IPS-18a (cell line): ENCODE measurements at regions not wholly inside any gene's neighbourhood (a gene's known extent, or its start where the extent isn't known, plus 50 kb on each side); places are given as distances from the start of the nearest gene placed in this dataset.

Experiments used
- H3K27ac ChIP-seq: one replicate; pipeline ENCODE4 v1.5.1; 2013; ENCODE audit warnings: low read length
- H3K27me3 ChIP-seq: one replicate; pipeline ENCODE4 v1.6.1; 2013; ENCODE audit warnings: mild to moderate bottlenecking, low read length; ENCODE audit not compliant: control insufficient read depth, insufficient read depth
- H3K36me3 ChIP-seq: one replicate; pipeline ENCODE4 v1.6.1; 2013; ENCODE audit warnings: low read depth, low read length; ENCODE audit not compliant: control insufficient read depth
- H3K4me1 ChIP-seq: one replicate; pipeline ENCODE4 v1.6.1; 2013; ENCODE audit warnings: low read depth, low read length; ENCODE audit not compliant: control insufficient read depth
- H3K4me3 ChIP-seq: one replicate; pipeline ENCODE4 v1.5.1; 2013; ENCODE audit warnings: low read length
- H3K9ac ChIP-seq: one replicate; pipeline ENCODE4 v1.6.1; 2013; ENCODE audit warnings: mild to moderate bottlenecking, low read length, moderate library complexity
- H3K9me3 ChIP-seq: one replicate; pipeline ENCODE4 v1.6.1; 2013; ENCODE audit warnings: low read depth, low read length; ENCODE audit not compliant: control insufficient read depth

DNA sequence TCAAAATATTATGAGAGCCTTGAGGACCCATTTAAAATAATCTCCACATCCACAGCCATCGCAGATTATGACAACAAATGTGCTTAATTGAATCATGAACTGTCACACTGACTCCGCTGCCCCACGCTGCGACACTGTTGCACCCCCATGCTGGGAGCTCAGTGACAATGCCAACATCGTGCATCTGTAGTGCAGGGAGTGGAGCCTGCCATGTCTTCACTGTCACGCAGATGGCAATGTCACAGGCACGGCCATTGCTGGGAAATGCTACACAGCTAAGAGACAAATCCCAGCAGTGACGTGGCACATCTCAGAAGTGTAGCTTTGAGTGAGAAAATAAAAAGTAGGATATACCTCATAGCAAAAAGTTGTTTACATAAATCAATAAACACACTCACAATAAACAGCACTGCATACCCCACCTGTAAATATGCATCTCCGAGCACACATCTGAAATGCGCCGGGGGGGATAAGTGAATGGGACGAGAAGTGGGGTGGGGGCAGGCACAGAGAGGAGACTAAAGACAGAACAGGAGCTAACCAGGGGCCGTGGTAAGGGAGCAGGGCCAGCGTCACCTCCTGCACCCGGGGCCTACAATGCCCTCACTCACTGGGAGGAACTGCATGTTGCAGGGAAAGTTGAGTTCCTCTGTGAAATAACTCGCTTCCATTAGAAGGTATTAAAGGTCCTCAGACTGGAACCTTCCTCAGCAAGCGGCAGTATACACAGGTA is 349.9 kb downstream of the THBS2 start:
- no peak overlapping the region for H3K27ac ChIP-seq
- H3K4me3 ChIP-seq, result no peak overlapping the region
- no peaks in the 10 kb centered on the region for H3K27me3 ChIP-seq
- H3K9ac ChIP-seq, result no peak overlapping the region
- H3K36me3 ChIP-seq, result no peaks in the 10 kb centered on the region
- no peaks in the 10 kb centered on the region for H3K4me1 ChIP-seq
- no peaks in the 10 kb centered on the region for H3K9me3 ChIP-seq

GRCh38 chr6:168902075-168902474 is 351.6 kb downstream of the THBS2 start:
- no peaks in the 10 kb centered on the region for H3K27me3 ChIP-seq
- no peak overlapping the region for H3K9ac ChIP-seq
- no peak overlapping the region for H3K4me3 ChIP-seq
- no peak overlapping the region for H3K27ac ChIP-seq
- H3K4me1 ChIP-seq, result no peaks in the 10 kb centered on the region
- H3K36me3 ChIP-seq, result no peaks in the 10 kb centered on the region
- H3K9me3 ChIP-seq, result no peaks in the 10 kb centered on the region

DNA sequence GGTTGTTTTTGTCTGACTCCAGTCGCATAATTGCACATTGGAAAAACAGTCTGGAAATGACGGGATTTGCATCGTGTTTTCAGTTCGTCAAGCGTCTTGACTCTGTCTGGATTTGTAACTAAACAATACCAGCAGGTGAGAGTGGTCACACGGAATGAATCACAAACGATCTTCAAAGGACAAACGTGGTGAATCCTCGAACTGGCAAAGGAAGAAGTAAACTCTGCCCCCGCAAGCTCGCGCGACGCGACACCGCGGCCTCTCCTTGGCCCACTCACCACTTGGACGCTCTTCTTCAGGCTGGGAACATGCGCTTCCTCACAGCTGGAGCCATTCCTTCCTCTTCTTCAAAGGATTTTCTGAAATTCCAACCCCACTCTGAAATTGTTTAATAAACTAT is 352.6 kb downstream of the THBS2 start:
- no peaks in the 10 kb centered on the region for H3K4me1 ChIP-seq
- no peaks in the 10 kb centered on the region for H3K36me3 ChIP-seq
- H3K9me3 ChIP-seq, result no peaks in the 10 kb centered on the region
- H3K27me3 ChIP-seq, result no peaks in the 10 kb centered on the region
- H3K9ac ChIP-seq, result no peak overlapping the region
- H3K4me3 ChIP-seq, result no peak overlapping the region
- H3K27ac ChIP-seq, result no peak overlapping the region

DNA sequence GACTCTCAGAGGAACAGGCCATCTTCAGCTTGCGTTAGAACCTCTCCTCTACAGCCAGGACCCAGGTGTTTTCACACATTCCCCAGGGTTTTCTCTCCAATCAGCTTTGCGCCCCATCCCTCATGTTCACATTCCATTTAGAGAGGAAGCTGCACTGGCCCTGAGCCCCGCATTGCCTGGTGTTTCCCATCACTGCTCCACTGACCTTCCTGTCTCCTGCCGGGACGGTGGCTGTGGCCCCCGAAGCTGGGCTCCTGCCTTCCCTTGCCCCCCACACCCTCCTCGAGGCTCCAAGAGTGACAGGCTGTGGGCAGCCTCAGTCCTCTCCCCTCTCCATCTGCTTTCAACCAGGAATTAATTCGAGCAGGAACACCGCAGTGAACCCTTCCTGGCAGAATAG is 357.3 kb downstream of the THBS2 start:
- no peaks in the 10 kb centered on the region for H3K36me3 ChIP-seq
- no peak overlapping the region for H3K4me3 ChIP-seq
- no peaks in the 10 kb centered on the region for H3K27me3 ChIP-seq
- H3K27ac ChIP-seq, result no peak overlapping the region
- no peak overlapping the region for H3K9ac ChIP-seq
- no peaks in the 10 kb centered on the region for H3K9me3 ChIP-seq
- H3K4me1 ChIP-seq, result no peaks in the 10 kb centered on the region

DNA sequence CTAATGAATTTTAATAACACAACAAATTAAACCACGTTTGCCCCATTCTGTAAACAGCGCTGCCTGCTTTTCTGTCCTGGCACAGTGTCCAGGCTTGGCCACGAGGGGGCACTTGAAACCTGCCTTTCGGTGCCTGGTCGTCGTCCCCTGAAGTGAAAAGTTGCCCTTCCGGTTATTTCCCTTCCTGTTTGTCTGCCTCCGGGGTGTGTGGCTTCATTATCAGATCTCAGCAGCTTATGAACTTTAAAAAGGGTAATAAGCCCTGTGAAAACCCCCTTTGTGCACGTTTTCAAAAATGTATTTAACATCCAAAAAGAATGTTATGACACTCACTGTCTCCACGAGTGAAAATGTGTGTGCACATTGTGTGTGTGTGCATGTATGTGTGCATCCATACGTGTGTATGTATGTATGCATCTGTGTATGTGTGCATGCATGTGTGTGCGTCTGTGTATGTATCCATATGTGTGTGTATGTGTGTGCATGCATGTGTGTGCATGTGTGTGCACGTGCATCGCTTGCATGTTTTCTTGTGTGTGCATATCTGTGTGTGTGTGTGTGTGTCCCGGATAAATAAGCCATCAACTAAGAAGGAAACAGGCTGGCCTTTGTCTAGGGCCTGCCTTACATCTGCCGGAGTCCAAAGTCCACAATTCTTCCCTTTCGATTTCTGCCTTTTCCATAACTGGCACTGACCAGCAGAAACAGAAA is 358.4 kb downstream of the THBS2 start:
- H3K9ac ChIP-seq, result no peak overlapping the region
- no peak overlapping the region for H3K27ac ChIP-seq
- no peak overlapping the region for H3K4me3 ChIP-seq
- no peaks in the 10 kb centered on the region for H3K27me3 ChIP-seq
- no peaks in the 10 kb centered on the region for H3K4me1 ChIP-seq
- no peaks in the 10 kb centered on the region for H3K36me3 ChIP-seq
- H3K9me3 ChIP-seq, result no peaks in the 10 kb centered on the region

DNA sequence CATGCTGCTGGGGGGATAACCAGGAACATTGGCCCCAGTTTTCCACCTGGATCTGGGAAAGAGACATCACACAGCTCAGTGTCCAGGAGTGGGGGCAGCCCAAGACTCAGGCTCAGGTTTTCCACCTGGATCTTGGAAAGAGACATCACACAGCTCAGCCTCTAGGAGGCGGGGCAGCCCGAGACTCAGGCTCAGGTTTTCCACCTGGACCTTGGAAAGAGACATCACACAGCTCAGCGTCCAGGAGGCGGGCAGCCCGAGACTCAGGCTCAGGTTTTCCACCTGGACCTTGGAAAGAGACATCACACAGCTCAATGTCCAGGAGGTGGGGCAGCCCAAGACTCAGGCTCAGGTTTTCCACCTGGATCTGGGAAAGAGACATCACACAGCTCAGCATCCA is 361.6 kb downstream of the THBS2 start:
- Histone ChIP-seq H3K4me1 (no peaks in the 10 kb centered on the region), H3K9ac (no peak overlapping the region), H3K36me3 (no peaks in the 10 kb centered on the region), H3K4me3 (no peak overlapping the region), H3K27ac (no peak overlapping the region), H3K9me3 (no peaks in the 10 kb centered on the region), H3K27me3 (no peaks in the 10 kb centered on the region)

- H3K9me3 ChIP-seq, result no peaks in the 10 kb centered on the region
- H3K9ac ChIP-seq, result no peak overlapping the region
- H3K27ac ChIP-seq, result no peak overlapping the region
- H3K4me1 ChIP-seq, result no peaks in the 10 kb centered on the region
- no peaks in the 10 kb centered on the region for H3K27me3 ChIP-seq
- H3K36me3 ChIP-seq, result no peaks in the 10 kb centered on the region
- H3K4me3 ChIP-seq, result no peak overlapping the region
Measured at GRCh38 chr6:168890981-168891365, 362.7 kb downstream of the THBS2 start.

- Histone ChIP-seq H3K4me1 (no peaks in the 10 kb centered on the region), H3K9ac (no peak overlapping the region), H3K27ac (no peak overlapping the region), H3K27me3 (no peaks in the 10 kb centered on the region), H3K36me3 (no peaks in the 10 kb centered on the region), H3K4me3 (no peak overlapping the region), H3K9me3 (no peaks in the 10 kb centered on the region)
Measured at GRCh38 chr6:168890306-168890980, 363.2 kb downstream of the THBS2 start.

DNA sequence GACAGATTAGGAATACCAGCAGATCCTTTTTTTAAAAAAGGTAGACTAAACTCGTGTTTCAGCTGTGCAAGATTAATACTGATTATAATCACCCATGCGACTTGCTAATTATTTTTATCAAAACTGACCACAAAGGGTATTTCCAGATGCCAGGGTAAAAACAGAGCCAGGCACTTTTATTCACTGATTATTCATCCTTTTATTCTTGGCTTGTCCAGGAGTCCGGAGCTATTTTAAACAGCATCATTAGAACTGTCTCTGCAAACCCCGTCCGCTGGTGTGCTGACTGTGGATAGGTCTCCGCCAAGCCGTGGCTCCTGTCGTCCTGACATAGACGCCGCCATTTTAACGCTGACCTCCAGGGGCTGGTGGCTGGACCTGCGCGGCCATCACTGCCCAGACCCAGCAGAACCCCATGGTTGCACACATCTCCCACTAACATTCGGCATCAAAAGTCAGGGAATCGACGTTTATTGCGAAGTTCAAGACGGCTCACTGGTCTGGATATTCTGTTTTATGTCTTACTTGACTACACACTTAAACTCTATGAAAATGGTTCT is 364.8 kb downstream of the THBS2 start:
- Histone ChIP-seq H3K9me3 (no peaks in the 10 kb centered on the region), H3K36me3 (no peaks in the 10 kb centered on the region), H3K4me1 (no peaks in the 10 kb centered on the region), H3K4me3 (no peak overlapping the region), H3K9ac (no peak overlapping the region), H3K27me3 (peaks cover 7% of the 10 kb centered on the region), H3K27ac (no peak overlapping the region)

DNA sequence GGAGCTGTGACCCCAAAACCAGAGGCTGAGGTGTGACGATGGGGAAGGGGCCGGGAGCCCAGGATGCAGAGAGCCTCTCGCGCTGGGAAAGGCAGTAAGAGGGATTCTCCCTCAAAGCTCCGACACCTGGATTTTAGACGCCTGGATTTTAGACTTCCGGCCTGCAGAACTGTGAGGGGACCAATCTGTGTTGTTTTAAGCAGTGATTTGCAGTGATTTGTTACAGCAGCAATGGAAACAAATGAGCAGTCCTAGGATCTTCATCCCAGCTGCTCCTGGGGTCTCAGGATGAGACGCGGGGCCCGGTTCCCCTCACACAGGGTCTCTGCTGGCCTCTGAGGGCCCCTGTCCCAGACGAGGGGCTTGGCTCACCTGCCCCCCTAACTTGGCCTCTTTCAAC is 365.5 kb downstream of the THBS2 start:
- no peak overlapping the region for H3K27ac ChIP-seq
- no peak overlapping the region for H3K9ac ChIP-seq
- no peaks in the 10 kb centered on the region for H3K4me1 ChIP-seq
- H3K9me3 ChIP-seq, result no peaks in the 10 kb centered on the region
- H3K27me3 ChIP-seq, result peaks cover 15% of the 10 kb centered on the region
- no peaks in the 10 kb centered on the region for H3K36me3 ChIP-seq
- H3K4me3 ChIP-seq, result no peak overlapping the region

DNA sequence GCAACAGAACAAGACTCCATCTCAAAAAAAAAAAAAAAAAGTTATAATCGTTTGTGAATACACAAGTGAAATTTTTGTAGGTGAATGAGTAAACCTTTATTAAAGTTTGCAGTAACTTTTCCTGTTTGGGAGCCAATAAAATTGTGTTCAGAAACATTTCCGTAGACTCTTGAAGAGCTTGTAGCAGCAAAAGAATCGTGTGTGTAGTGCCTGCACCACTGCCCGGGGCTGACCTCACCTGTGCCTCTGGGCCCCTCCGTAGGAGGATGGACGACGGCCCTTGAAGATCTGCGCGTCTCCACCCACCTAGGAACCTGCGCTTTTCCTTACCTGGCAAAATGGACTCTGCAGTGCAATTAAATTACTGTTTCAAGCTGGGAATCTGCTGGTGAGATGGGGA is 366.0 kb downstream of the THBS2 start:
- H3K9me3 ChIP-seq, result no peaks in the 10 kb centered on the region

More for the DNA sequence above, 366.0 kb downstream of the THBS2 start:
- H3K27ac ChIP-seq, result no peak overlapping the region
- no peaks in the 10 kb centered on the region for H3K4me1 ChIP-seq
- no peak overlapping the region for H3K4me3 ChIP-seq
- no peaks in the 10 kb centered on the region for H3K36me3 ChIP-seq
- no peak overlapping the region for H3K9ac ChIP-seq
- H3K27me3 ChIP-seq, result peaks cover 18% of the 10 kb centered on the region
